Colonic mucosa (tissue), 4 donors: ENCODE measurements at regions not wholly inside any gene's neighbourhood (a gene's known extent, or its start where the extent isn't known, plus 50 kb on each side); places are given as distances from the start of the nearest gene placed in this dataset.

Experiments used
- DNase-seq: peaks from one replicate; pipeline ENCODE4 v3.0.0-alpha.2; 2020
- H3K27ac ChIP-seq: fragments of 200-600 bp; one replicate; pipeline ENCODE4 v1.8.0; 2021
- H3K27me3 ChIP-seq: fragments of 200-600 bp; one replicate; pipeline ENCODE4 v1.8.0; 2021
- H3K36me3 ChIP-seq: fragments of 200-600 bp; one replicate; pipeline ENCODE4 v1.8.0; 2021
- H3K4me1 ChIP-seq: fragments of 200-600 bp; one replicate; pipeline ENCODE4 v1.8.0; 2021; ENCODE audit warnings: mild to moderate bottlenecking
- H3K4me3 ChIP-seq: fragments of 200-600 bp; one replicate; pipeline ENCODE4 v1.8.0; 2021
- H3K9ac ChIP-seq, 2 donors: one replicate each; pipeline ENCODE4 v1.7.0; 2013; ENCODE audit warnings: control low read depth in 2 of 2, low read depth in 2 of 2, low read length in 2 of 2
- H3K9me3 ChIP-seq: fragments of 200-600 bp; one replicate; pipeline ENCODE4 v1.8.0; 2021
- CTCF ChIP-seq: fragments of 200-600 bp; IDR thresholded peaks from one replicate; pipeline ENCODE4 v1.8.0; 2022; ENCODE audit warnings: antibody characterized with exemption, mild to moderate bottlenecking
- intact Hi-C: fragments of 100-400 bp; cut with DNase I; formaldehyde crosslinking; loops from one replicate; pipeline ENCODE4 v1.14.1; 2022
- donor health status: healthy.
- donor health status: DM: no; HTN: no; CAD: no.
- donor health status: DM: no; HTN: no; CAD: no.

- no peak for TF ChIP-seq CTCF
- no peak overlapping the region for H3K4me3 ChIP-seq
- H3K9ac ChIP-seq: no peak overlapping the region
- no peaks in the 10 kb centered on the region for H3K27me3 ChIP-seq
- intact Hi-C loops: no loop called here
- no peak overlapping the region for H3K27ac ChIP-seq
- no peaks in the 10 kb centered on the region for H3K4me1 ChIP-seq
- no peaks in the 10 kb centered on the region for H3K36me3 ChIP-seq
- no peak for DNase-seq
- peaks cover 7% of the 10 kb centered on the region for H3K9me3 ChIP-seq
These were observed 933.3 kb downstream of the TMTC2 start for GRCh38 chr12:83619973-83620372.

DNA sequence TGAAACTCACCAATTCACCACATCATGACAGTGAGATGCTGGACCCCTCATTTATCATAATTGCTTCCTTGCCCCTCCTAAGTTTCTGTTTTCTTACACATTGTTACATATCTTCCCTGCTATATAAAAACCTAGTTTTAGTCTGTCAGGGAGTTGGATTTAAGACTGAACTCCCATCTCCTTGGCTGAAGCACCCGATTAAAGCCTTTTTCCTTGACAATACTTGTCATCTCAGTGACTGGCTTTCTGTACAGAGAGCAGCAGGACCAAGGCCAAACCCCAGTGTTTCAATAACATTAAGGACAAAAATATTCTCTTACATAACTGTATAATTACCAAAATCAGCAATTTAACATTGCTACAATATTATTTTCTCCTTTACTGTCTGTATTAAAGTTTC lies 928.4 kb downstream of the TMTC2 start:
- Histone ChIP-seq H3K36me3 (no peaks in the 10 kb centered on the region), H3K9me3 (peaks cover 7% of the 10 kb centered on the region), H3K9ac (no peak overlapping the region), H3K4me1 (no peaks in the 10 kb centered on the region), H3K27ac (no peak overlapping the region), H3K27me3 (no peaks in the 10 kb centered on the region), H3K4me3 (no peak overlapping the region)
- intact Hi-C loops: no loop called here
- TF ChIP-seq CTCF: no peak
- DNase-seq: no peak

DNA sequence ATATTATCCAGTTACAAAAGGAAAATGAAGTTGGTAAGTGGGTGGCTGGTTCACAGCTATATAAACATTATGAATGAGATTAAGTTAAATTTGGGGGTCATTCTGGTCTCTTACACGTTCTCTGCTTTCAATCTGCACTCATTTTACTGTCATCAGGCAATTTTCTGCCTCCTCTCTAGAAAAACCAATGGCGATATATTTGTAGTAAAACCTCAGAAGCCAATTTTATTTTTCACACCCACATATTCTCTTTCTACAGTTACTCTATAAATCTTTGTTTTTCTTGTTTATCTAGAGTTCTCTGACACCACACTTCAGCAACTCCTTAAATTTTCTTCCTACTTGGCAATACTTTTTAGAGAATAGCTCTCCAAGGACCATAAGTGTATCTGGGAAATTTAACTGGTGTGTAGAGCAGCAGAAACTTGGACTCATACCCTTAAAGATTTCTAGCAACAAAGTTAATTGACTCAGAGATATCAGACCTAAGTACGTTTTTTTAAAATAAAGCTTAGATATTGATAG lies 926.9 kb downstream of the TMTC2 start:
- DNase-seq: no peak
- peaks cover 7% of the 10 kb centered on the region for H3K9me3 ChIP-seq
- H3K4me1 ChIP-seq: no peaks in the 10 kb centered on the region
- no peaks in the 10 kb centered on the region for H3K27me3 ChIP-seq
- H3K9ac ChIP-seq: no peak overlapping the region
- H3K27ac ChIP-seq: no peak overlapping the region
- no peak overlapping the region for H3K4me3 ChIP-seq
- H3K36me3 ChIP-seq: no peaks in the 10 kb centered on the region
- TF ChIP-seq CTCF: no peak
- intact Hi-C loops: no loop called here

- no peak overlapping the region for H3K4me3 ChIP-seq
- no peak overlapping the region for H3K27ac ChIP-seq
- intact Hi-C loops: no loop called here
- no peaks in the 10 kb centered on the region for H3K36me3 ChIP-seq
- H3K9ac ChIP-seq: no peak overlapping the region
- H3K9me3 ChIP-seq: no peaks in the 10 kb centered on the region
- no peaks in the 10 kb centered on the region for H3K27me3 ChIP-seq
- TF ChIP-seq CTCF: no peak
- H3K4me1 ChIP-seq: no peaks in the 10 kb centered on the region
- DNase-seq: no peak
These were observed 916.4 kb downstream of the TMTC2 start for GRCh38 chr12:83603106-83603505.

DNA sequence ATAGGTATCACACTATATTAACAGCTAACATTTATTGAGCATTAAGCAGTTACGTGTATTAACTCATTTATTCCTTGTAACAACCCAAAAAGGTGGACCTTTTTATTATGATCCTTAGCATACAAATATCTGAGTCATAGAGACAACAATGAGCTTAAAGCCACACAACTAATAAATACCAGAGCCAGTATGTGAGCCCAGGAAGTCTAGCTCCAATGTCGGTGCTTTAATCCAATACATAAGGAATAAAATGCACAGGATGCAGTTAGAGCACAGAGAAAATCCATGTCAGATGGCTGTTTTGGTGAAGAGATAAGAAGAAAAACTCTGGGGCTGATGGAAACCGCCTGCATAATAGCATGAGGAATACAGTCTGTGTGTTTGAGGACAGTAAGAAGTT lies 888.6 kb downstream of the TMTC2 start:
- Histone ChIP-seq H3K4me3 (no peak overlapping the region), H3K27ac (no peak overlapping the region), H3K4me1 (no peaks in the 10 kb centered on the region), H3K9ac (no peak overlapping the region), H3K36me3 (no peaks in the 10 kb centered on the region), H3K27me3 (no peaks in the 10 kb centered on the region), H3K9me3 (no peaks in the 10 kb centered on the region)
- TF ChIP-seq CTCF: no peak
- DNase-seq: no peak
- intact Hi-C loops: no loop called here

DNA sequence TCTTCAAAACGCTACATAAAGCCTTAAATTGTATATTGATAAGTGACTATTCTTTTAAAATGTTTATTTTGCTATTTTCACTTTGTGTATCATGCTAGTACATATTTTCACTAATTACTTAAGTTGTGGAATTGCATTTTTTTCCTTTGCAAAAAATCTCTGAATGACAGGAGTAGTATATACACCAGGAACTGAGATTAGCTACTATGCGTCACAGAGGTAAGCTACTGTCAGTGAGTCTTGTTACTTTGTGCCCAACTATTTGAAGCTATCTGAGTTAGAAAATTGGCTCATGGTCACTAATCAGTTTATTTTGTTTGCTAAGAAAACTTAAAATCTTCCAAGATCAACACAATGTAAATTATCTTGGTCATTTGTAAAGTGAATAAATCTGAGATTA lies 887.4 kb downstream of the TMTC2 start:
- Histone ChIP-seq H3K36me3 (no peaks in the 10 kb centered on the region), H3K9ac (no peak overlapping the region), H3K27me3 (no peaks in the 10 kb centered on the region), H3K27ac (no peak overlapping the region), H3K9me3 (no peaks in the 10 kb centered on the region), H3K4me1 (no peaks in the 10 kb centered on the region), H3K4me3 (no peak overlapping the region)
- no peak for TF ChIP-seq CTCF
- intact Hi-C loops: no loop called here
- DNase-seq: no peak
